ENCODE measurements at regions not wholly inside any gene's neighbourhood (a gene's known extent, or its start where the extent isn't known, plus 50 kb on each side); places are given as distances from the start of the nearest gene placed in this dataset.

GRCh38 chr14:25803386-25804018, 753.6 kb upstream of the STXBP6 start:
- Mint-ChIP-seq H3K27ac (no peak overlapping the region), H3K4me3 (no peak overlapping the region), H3K36me3 (ENCODE audit: insufficient read depth in 1 of 3, low read depth in 3 of 3) (no peaks in the 10 kb centered on the region), H3K9me3 (no peaks in the 10 kb centered on the region), H3K4me1 (no peaks in the 10 kb centered on the region), H3K27me3 (ENCODE audit: low read depth) (no peaks in the 10 kb centered on the region)
- Histone ChIP-seq H4K8ac (replicated peaks; ENCODE audit: insufficient read length, low read depth, low read length) (no peak overlapping the region), H3K4me1 (ENCODE audit: insufficient read depth, low read length) (no peaks in the 10 kb centered on the region), H3K18ac (ENCODE audit: insufficient read length, low read depth, low read length) (no peak overlapping the region), H3K4ac (ENCODE audit: low read depth, low read length) (no peak overlapping the region), H2BK12ac (ENCODE audit: insufficient read length, low read depth, low read length) (no peak overlapping the region), H2BK120ac (ENCODE audit: low read depth, low read length, poor library complexity, severe bottlenecking) (no peak overlapping the region), H4K20me1 (ENCODE audit: control insufficient read depth, insufficient read depth, insufficient read length) (no peaks in the 10 kb centered on the region), H4K91ac (ENCODE audit: insufficient read length, low read depth, low read length) (no peak overlapping the region), H3K9me3 (ENCODE audit: control insufficient read depth, low read depth, low read length) (no peaks in the 10 kb centered on the region), H3T11ph (ENCODE audit: low read length) (no peak overlapping the region), H3K56ac (ENCODE audit: insufficient read length, low read depth, low read length) (no peak overlapping the region), H2AK5ac (ENCODE audit: insufficient read length, low read length) (no peak overlapping the region), H3K23me2 (ENCODE audit: insufficient read length, low read depth, low read length, poor library complexity, severe bottlenecking) (no peaks in the 10 kb centered on the region), H2BK20ac (ENCODE audit: low read depth, low read length, poor library complexity, severe bottlenecking) (no peak overlapping the region), H3K79me2 (ENCODE audit: insufficient read depth, low read length) (no peaks in the 10 kb centered on the region), H2AFZ (ENCODE audit: low read length) (no peak overlapping the region), H3K27me3 (ENCODE audit: insufficient read depth, low read length) (no peaks in the 10 kb centered on the region), H3K4me2 (ENCODE audit: insufficient read depth, insufficient read length, low read length) (no peak overlapping the region), H2BK5ac (ENCODE audit: insufficient read length, low read length) (no peak overlapping the region), H3K23ac (ENCODE audit: insufficient read length, low read depth, low read length) (no peak overlapping the region), H3K9ac (ENCODE audit: extremely low read depth, insufficient read length, low read length) (no peak overlapping the region), H3K27ac (ENCODE audit: insufficient read length, low read depth, low read length) (no peak overlapping the region), H2BK15ac (ENCODE audit: low read depth, low read length) (no peak overlapping the region), H4K5ac (ENCODE audit: insufficient read length, low read depth, low read length) (no peak overlapping the region), H3K14ac (ENCODE audit: insufficient read depth, low read length) (no peak overlapping the region), H3K79me1 (ENCODE audit: insufficient read depth, low read depth, low read length, poor library complexity, severe bottlenecking) (no peaks in the 10 kb centered on the region)
- no CpG with 5 or more reads among the region's 2 CpGs for WGBS (ENCODE audit: extremely low coverage, insufficient read length, low lambda C conversion rate)
- DNase-seq: no peak
- no peak for TF ChIP-seq CTCF (conservative IDR thresholded peaks at IDR 0.05)

Measured in H9 (cell line).